Stimulated activated CD8-positive, alpha-beta memory T cell treated with anti-CD3 and anti-CD28 coated beads, Interleukin-12 subunit alpha, Interleukin-12 subunit beta, amount 100 ng/mL, for 1 hour (primary cell): ENCODE measurements at regions not wholly inside any gene's neighbourhood (a gene's known extent, or its start where the extent isn't known, plus 50 kb on each side); places are given as distances from the start of the nearest gene placed in this dataset.
"Not testable (repeated sequence)": the region's sequence is repeated elsewhere in the genome, so short reads cannot be mapped to it uniquely, and the experiment has no call there.

ENCODE experiments used
- DNase-seq: peaks from one replicate; pipeline ENCODE4 v3.0.0-alpha.2; 2020; ENCODE audit warnings: low read depth

GRCh38 chr2:57703407-57703806 is 343.2 kb upstream of the VRK2 start:
- DNase-seq: no peak

- DNase-seq: not testable (repeated sequence)
Observed at GRCh38 chr2:57707794-57708193, 338.8 kb upstream of the VRK2 start.

DNA sequence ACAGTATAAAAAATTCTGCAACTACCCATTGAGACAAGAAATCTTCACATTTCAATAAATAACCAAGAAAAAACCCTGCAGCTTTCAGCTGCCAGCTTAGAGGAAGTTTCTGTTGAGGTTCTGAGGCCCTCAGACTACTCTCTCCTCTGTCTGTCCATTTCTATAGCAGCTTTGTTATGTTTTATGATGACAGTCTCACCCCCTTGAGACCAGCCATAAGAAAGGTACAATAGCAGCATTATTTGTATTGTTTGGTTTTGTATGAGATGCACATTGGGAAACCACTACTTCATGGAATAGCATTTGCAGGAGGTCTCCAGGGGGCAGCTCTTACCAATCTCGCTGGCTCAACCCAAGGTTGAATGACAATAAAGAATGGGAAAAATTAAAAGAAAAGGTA is 334.6 kb upstream of the VRK2 start:
- no peak for DNase-seq

DNA sequence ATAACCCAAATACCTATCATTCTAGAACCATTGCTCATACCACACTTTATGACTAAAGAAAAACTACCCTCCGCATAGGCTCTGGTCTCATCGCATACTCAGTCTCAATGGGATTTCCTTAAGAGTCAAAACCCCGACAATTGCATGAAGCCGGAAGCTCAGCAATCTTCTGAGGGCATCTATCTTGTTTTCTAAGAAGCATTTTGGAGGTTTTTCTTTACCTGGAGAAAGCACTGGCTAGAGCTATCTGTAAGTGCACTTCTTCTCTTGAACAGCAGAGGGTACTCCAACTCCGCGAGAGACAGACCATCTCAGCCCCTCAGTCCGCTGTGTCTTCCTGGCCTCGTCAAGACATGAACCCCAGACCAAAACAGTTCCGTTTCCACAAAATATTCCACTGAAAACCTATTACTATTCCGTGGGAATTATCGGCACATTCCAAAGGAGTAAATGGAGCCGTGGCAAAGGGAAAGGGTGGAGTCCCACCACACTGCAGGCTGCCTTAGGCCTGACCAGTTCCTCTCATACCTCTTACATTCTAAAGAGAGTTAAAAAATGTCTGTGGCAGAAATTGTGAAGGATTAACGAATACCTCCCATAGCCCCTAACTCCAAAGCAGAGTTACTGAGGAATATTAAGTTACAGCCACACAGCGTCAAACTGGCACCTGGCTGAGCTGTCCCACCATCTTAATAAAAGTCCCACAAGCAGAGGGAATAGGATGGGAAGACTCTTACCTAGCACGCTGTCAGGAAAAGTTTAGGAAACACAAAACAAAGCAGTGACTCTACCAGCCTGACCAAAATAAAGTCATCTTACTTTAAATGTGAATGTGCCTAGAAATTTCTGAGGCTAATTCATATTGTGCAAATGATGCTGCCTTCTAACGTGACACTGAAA is 325.6 kb upstream of the VRK2 start:
- peak; percentile 3 for DNase-seq

GRCh38 chr2:57725337-57725947 is 321.2 kb upstream of the VRK2 start:
- no peak for DNase-seq

DNA sequence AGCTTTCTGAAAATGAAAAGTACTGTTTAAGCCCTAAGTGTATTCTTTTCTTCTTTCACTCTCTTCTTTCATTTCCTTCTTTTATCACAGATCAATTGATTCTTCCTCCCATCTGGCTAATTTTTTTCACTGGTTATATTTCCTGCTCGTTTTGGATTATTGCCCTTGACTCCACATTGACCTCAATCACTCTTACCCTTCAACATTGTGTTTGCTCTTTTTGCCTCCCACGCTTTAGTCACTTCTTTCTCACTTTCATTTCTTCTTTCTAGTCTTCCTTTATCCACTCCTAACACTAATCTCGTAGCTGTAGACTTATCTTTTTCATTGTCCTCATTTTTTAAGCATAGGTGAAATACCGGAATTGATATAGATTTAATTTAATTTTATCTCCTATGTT is 320.3 kb upstream of the VRK2 start:
- no peak for DNase-seq

- no peak for DNase-seq
Observed at GRCh38 chr2:57728691-57729090, 317.9 kb upstream of the VRK2 start.

DNA sequence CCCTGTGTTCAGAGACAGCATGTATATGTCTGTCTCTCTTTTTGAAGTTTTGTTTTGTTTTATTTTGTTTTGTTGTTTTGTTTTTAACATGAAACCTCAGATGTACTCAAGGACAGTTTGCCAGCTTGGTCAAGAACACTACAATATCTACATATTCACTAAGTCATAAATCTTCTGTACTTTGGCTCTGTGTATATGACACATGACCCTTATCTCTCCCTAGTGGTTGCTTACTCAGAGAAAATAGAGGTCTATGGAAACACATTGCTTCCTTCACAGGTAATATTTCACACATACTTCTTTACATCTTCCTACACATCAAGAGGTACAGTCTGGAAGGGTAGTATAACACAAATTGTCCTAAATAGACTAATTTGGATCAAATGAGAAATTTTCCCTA is 312.6 kb upstream of the VRK2 start:
- DNase-seq: no peak

- DNase-seq: no peak
Observed at GRCh38 chr2:57740891-57741290, 305.7 kb upstream of the VRK2 start.

DNA sequence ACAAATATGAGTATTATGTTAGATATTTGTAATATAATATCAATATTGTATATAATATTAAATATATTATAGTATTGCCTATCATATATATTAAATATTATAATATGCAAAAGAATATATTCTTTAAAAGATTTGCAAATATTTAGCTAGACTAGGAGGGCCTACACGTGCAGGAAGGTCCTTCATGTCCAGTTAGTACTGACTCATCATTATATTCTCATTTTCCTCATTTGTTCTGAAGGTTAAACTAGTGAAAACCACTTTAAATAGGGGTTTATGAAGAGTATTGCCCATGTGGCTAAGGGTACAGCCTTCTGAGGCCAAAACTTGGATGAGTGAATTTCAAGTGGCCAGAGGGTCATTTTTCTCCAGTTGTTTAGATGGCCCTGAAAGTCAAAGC is 293.0 kb upstream of the VRK2 start:
- DNase-seq: no peak

GRCh38 chr2:57758686-57759085 is 287.9 kb upstream of the VRK2 start:
- no peak for DNase-seq

DNA sequence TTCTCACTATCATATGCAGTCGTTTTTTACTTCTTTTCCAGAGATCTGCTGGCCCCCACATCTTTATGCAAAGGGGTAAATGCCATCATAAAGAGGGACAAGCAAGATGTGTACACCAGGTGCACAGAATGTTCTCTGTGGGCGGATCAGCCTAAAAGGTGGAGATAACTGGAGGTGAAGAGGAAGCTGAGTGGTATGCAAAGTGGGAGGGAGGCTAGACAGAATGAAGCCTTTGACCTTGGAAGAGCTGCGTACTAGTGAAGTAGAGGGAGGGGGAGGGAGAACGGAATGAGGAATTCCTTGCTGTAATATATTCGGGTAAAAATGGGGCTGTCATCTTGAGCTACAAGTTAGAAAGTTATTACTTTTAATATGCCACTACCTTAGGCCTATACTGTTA is 287.5 kb upstream of the VRK2 start:
- no peak for DNase-seq

DNA sequence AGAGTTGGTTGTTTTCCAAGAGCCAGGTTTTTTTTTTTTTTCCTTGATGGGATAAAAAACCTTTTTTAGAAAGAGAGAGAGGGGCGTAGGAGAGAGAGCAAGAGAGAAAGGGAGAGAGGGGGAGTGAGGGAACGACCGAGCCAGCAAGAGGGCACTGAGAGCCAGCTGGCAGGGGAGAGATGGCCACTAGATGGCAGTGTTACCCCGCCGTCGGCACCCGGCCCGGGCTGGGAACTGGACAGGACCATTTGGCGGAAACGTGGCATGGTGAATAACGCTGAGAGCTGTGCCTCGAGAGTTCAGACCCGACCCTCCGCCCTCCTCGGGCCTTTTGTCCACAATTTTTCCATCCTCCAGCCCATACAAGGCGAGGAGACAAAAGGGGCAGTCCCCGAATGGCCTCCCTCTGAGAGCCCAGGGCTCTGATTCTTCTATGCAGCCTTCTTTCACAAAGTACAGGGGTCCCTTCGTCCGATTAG is 286.7 kb upstream of the VRK2 start:
- peak; percentile 53 for DNase-seq

DNA sequence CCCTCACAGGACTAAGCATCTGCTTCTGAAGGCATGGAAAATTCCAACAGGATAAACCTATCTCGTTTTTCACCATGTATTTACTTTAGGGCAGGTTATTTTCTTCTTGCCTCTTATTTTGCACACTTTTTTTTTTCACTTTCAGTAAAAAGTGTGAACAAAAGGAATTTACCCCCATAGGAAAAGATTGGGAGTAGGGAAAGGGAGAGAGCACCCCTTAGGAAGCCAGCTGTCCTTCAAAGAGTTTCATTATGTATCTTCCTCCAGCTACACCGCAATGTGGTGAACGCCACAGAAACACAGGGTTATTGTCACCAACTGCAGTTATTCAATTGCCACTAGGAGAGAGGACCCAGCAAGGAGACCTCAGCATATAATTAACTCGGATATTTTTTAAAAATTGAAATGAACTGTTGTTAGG is 286.2 kb upstream of the VRK2 start:
- no peak for DNase-seq

- no peak for DNase-seq
Observed at GRCh38 chr2:57776916-57777315, 269.7 kb upstream of the VRK2 start.

DNA sequence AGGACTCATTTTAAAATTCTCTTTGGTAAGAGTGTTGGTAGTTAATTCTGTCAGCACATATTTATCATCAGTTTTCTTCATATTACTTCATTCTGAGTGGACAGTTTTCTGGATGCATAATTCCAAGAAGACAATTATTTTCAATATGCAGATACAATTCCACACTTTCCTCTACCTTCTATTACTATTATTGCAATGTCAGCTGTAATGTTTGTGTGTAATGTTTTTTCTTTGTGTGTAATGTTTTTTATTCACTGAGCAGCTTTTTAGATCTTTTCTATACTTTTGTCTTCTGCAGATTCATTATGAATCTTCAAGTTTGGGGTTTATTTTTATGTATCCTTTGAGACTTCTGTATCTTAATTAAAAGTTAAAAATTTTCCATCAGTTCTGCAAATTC is 264.0 kb upstream of the VRK2 start:
- DNase-seq: no peak

- DNase-seq: no peak
Observed at GRCh38 chr2:57793310-57793709, 253.3 kb upstream of the VRK2 start.

GRCh38 chr2:57796527-57796926 is 250.1 kb upstream of the VRK2 start:
- DNase-seq: no peak

DNA sequence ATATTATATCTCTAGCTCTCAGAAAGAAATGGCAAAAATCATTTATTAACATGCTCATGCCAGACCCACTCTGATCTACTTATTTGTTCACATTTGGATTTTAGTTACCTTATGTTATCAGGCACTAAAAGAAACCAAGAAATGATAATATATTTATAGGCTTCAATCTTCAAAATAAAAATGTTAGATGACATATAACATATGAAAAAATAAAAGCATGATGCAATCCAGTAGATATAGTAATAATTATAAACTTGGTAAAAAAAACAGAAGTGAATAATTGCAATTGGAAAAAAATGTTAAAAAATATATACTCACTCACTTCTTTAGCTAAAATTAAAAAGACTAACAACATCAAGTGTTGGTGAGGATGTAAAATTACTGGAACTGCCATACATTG is 248.3 kb upstream of the VRK2 start:
- DNase-seq: no peak

DNA sequence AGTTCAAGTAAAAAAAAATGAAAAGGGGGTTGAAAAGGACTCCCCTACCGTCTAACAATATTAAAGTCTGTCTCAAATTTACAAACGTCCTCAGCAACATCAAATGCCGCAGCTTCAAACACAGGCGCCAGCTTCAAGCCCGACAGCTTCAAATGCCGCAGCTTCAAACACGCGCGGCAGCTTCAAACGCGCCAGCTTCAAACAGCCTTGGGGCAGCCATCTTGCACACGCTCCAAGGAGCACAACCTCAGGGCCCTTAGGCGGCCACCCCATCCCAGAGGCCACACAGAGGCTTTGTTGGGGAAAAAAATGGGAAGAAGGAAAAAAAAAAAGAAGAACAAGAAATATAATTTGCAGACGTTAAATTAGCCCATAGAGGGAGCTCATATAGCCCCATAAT is 244.4 kb upstream of the VRK2 start:
- DNase-seq: no peak

- DNase-seq: no peak
Observed at GRCh38 chr2:57804971-57805370, 241.6 kb upstream of the VRK2 start.

DNA sequence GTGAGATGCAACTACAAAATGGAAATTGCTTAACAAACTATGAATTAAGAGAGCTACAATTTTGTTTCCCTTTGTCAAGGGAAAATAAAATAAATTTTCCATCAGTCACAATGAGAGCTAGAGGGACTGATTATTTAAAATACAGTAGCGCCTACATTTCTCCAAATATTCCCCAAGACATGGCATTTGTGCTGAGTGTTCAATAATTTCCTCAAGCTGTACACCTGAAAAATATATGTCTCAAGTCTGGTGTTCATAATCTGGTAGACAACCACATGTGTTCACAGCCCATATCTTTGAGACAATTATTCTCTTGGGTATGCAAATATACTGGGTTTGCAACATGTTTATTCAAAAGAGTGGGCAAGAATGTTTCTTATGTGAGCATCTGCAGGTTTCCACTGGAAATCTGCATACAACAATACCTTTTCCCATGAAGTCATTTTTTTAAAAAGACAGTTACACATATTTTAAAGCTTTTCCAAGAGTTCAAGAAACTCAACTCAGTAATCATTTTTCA is 240.1 kb upstream of the VRK2 start:
- DNase-seq: no peak

- DNase-seq: no peak
Observed at GRCh38 chr2:57809230-57809629, 237.4 kb upstream of the VRK2 start.
